Lung (tissue), 11 donors: ENCODE measurements at regions not wholly inside any gene's neighbourhood (a gene's known extent, or its start where the extent isn't known, plus 50 kb on each side); places are given as distances from the start of the nearest gene placed in this dataset.
A peak's percentile ranks its signal among the peaks of the same experiment; 100 is the strongest.

ENCODE experiments used
- ATAC-seq: fragments of 200-7000 bp; cut with Tn5 transposase; one replicate; pipeline ENCODE4 v1.9.1; 2020; ENCODE audit warnings: moderate number of reproducible peaks; ENCODE audit not compliant: insufficient read depth, low FRiP score
- DNase-seq, 3 donors: peaks; one replicate each; pipeline ENCODE4 v3.0.0-alpha.2; 2013 to 2017
- H3K27ac ChIP-seq, 2 donors: one replicate each; pipeline ENCODE4 v1.5.1; 2013; ENCODE audit warnings: mild to moderate bottlenecking in 2 of 2, moderate library complexity in 2 of 2, control low read depth in 1 of 2, inconsistent platforms in 1 of 2, low read depth in 1 of 2, low read length in 1 of 2
- H3K27me3 ChIP-seq, 3 donors: one replicate each; pipeline ENCODE4 v1.5.1; 2013; ENCODE audit warnings: low read length in 2 of 3; ENCODE audit not compliant: control insufficient read depth in 3 of 3, insufficient read depth in 3 of 3
- H3K36me3 ChIP-seq, 4 donors: one replicate each; pipeline ENCODE4 v1.5.1; 2013; ENCODE audit warnings: low read length in 4 of 4, mild to moderate bottlenecking in 1 of 4, moderate library complexity in 1 of 4; ENCODE audit not compliant: control insufficient read depth in 4 of 4, insufficient read depth in 4 of 4
- H3K4me1 ChIP-seq, 5 donors: one replicate each; pipeline ENCODE4 v1.5.1; 2013; ENCODE audit warnings: low read length in 5 of 5, mild to moderate bottlenecking in 2 of 5, moderate library complexity in 1 of 5; ENCODE audit not compliant: control insufficient read depth in 5 of 5, insufficient read depth in 5 of 5
- H3K4me3 ChIP-seq: one replicate; pipeline ENCODE4 v1.5.1; 2013; ENCODE audit warnings: mild to moderate bottlenecking, control low read depth, moderate library complexity
- H3K9ac ChIP-seq, 2 donors: one replicate each; pipeline ENCODE4 v1.5.1; 2013; ENCODE audit warnings: low read length in 2 of 2, control low read depth in 1 of 2; ENCODE audit not compliant: insufficient read depth in 1 of 2
- H3K9me3 ChIP-seq, 4 donors: one replicate each; pipeline ENCODE4 v1.5.1; 2013; ENCODE audit warnings: low read length in 3 of 4, mild to moderate bottlenecking in 1 of 4, moderate library complexity in 1 of 4; ENCODE audit not compliant: control insufficient read depth in 4 of 4, insufficient read depth in 3 of 4
- CTCF ChIP-seq: IDR thresholded peaks from 2 replicates; pipeline ENCODE4 v1.5.1; 2012; ENCODE audit warnings: mild to moderate bottlenecking; ENCODE audit errors: control extremely low read depth, extremely low read depth
- WGBS, 2 donors: extraction: QIAGEN DNeasy Blood & Tissue Kit; methylation state at CpG; one replicate each; pipeline ENCODE4 v1.1.7; 2013; 5-methylcytosine and 5-hydroxymethylcytosine counted together
- donor health status: control.
- donor health status: control.
- donor health status: Bipolar disorder and iron deficiency.
- donor health status: healthy.
- donor health status: DM: yes; HTN: yes; CAD: no.

GRCh38 chr5:72558046-72558336 lies 50.8 kb upstream of the ZNF366 start:
- no peak for ATAC-seq
- peaks cover 0 to 32% (median 2%) of the 10 kb centered on the region in 5 donors for H3K4me1 ChIP-seq
- H3K27ac ChIP-seq: no peak overlapping the region
- no peak overlapping the region for H3K4me3 ChIP-seq
- H3K36me3 ChIP-seq: no peaks in the 10 kb centered on the region
- H3K27me3 ChIP-seq: no peaks in the 10 kb centered on the region
- peak in 1 of 3 donors; percentile 35 for DNase-seq
- no peak for TF ChIP-seq CTCF
- 62 to 78% methylated on average over 11 of the region's 11 CpGs for WGBS, 2 donors
- no peak overlapping the region for H3K9ac ChIP-seq
- H3K9me3 ChIP-seq: no peaks in the 10 kb centered on the region

- Histone ChIP-seq H3K9ac (peak overlapping the region; percentile 58 to 79), H3K9me3 (no peaks in the 10 kb centered on the region), H3K4me3 (no peak overlapping the region), H3K27me3 (no peaks in the 10 kb centered on the region), H3K36me3 (no peaks in the 10 kb centered on the region), H3K4me1 (peaks cover 0 to 32% (median 2%) of the 10 kb centered on the region in 5 donors), H3K27ac (peak overlapping the region in 1 of 2 donors; percentile 69)
- TF ChIP-seq CTCF: no peak
- ATAC-seq (no peak), DNase-seq (peak in 2 of 3 donors; percentile 52 to 54)
- WGBS, 2 donors: 26 to 42% methylated on average over 18 of the region's 18 CpGs
Observed at GRCh38 chr5:72557167-72558045, 50.2 kb upstream of the ZNF366 start.
